Endothelial cell of umbilical vein (primary cell): ENCODE measurements at regions not wholly inside any gene's neighbourhood (a gene's known extent, or its start where the extent isn't known, plus 50 kb on each side); places are given as distances from the start of the nearest gene placed in this dataset.

ENCODE experiments used
- BruUV-seq: library from RNA; stranded (reverse); fragments of 400-500 nt; replicated peaks from 2 replicates; lab custom pipeline; 2021; lab: Mats Ljungman, UMichigan
- CTCF ChIA-PET: fragments of 300-600, 350-600 bp; sonication (Branson Sonifier 250); formaldehyde crosslinking; loops from one replicate; lab custom pipeline; 2021; ENCODE audit warnings: antibody characterized with exemption, inconsistent platforms; lab: Charles Lee
- POLR2A ChIA-PET: fragments of 300-600, 350-600 bp; sonication (Branson Sonifier 250); formaldehyde crosslinking; loops from one replicate; lab custom pipeline; 2021; ENCODE audit warnings: antibody characterized with exemption, inconsistent platforms; lab: Charles Lee
- DNase-seq: peaks from one replicate; pipeline ENCODE4 v3.0.0-alpha.2; 2011; ENCODE audit warnings: low read depth, low spot score
- FAIRE-seq: peaks from 2 replicates; lab custom pipeline; 2011; peaks lifted over from hg19 to GRCh38; lab: Jason Lieb, UNC
- H2AFZ ChIP-seq: 2 replicates; pipeline ENCODE4 v1.6.0; 2012; ENCODE audit warnings: low read depth, low read length, control low read depth, inconsistent platforms
- H3K27ac ChIP-seq: 2 replicates; pipeline ENCODE4 v1.5.1; 2011; ENCODE audit warnings: low read depth, mild to moderate bottlenecking, control low read depth, low read length, moderate library complexity; ENCODE audit not compliant: insufficient read depth
- H3K27me3 ChIP-seq, 2 experiments: 2 replicates each; pipeline versions ENCODE4 v1.6.0 to v1.6.1; 2011; ENCODE audit warnings: low read length in 2 of 2, mixed read lengths in 1 of 2; ENCODE audit not compliant: control insufficient read depth in 2 of 2, insufficient read depth in 2 of 2
- H3K36me3 ChIP-seq, 2 experiments: 2 replicates in 1 of 2; 3 replicates in 1 of 2; pipeline ENCODE4 v1.5.1; 2011; ENCODE audit warnings: low read length in 2 of 2, mild to moderate bottlenecking in 1 of 2, moderate library complexity in 1 of 2; ENCODE audit not compliant: control insufficient read depth in 2 of 2, insufficient read depth in 2 of 2; ENCODE audit errors: extremely low read depth in 1 of 2
- H3K4me1 ChIP-seq: 3 replicates; pipeline ENCODE4 v1.5.1; 2011; ENCODE audit warnings: mild to moderate bottlenecking, low read length; ENCODE audit not compliant: control insufficient read depth, insufficient read depth; ENCODE audit errors: extremely low read depth
- H3K4me2 ChIP-seq: 2 replicates; pipeline ENCODE4 v1.6.1; 2011; ENCODE audit warnings: low read length, control low read depth, mixed read lengths; ENCODE audit not compliant: insufficient read depth
- H3K4me3 ChIP-seq, 3 experiments: fragments of 200-600 bp in 1 of 3; sonication (generic), shearing (Covaris generic) in 1 of 3; replicated peaks in 1 of 3; 2 replicates each; pipeline ENCODE4 v1.5.1; 2011 to 2016; ENCODE audit warnings: control low read depth in 3 of 3, low read length in 3 of 3, mild to moderate bottlenecking in 2 of 3, inconsistent platforms in 1 of 3, low read depth in 1 of 3, moderate library complexity in 1 of 3; ENCODE audit not compliant: insufficient read depth in 1 of 3
- H3K79me2 ChIP-seq: 2 replicates; pipeline ENCODE4 v1.6.0; 2012; ENCODE audit warnings: low read length, inconsistent platforms; ENCODE audit not compliant: control insufficient read depth, insufficient read depth
- H3K9ac ChIP-seq: replicated peaks from 2 replicates; pipeline ENCODE3; 2011; ENCODE audit warnings: low read length, control low read depth; ENCODE audit not compliant: insufficient read depth; ENCODE audit errors: extremely low read depth
- H3K9me1 ChIP-seq: replicated peaks from 3 replicates; pipeline ENCODE4 v1.6.0; 2011; ENCODE audit warnings: mild to moderate bottlenecking, low read length; ENCODE audit not compliant: control insufficient read depth, insufficient read depth; ENCODE audit errors: extremely low read depth
- H3K9me3 ChIP-seq: replicated peaks from 2 replicates; pipeline ENCODE4 v1.5.1; 2012; ENCODE audit warnings: low read length, inconsistent platforms; ENCODE audit not compliant: control insufficient read depth, insufficient read depth
- H4K20me1 ChIP-seq: replicated peaks from 2 replicates; pipeline ENCODE3; 2011; ENCODE audit warnings: mild to moderate bottlenecking, low read length; ENCODE audit not compliant: control insufficient read depth, insufficient read depth; ENCODE audit errors: extremely low read depth
- CTCF ChIP-seq, 2 donors: IDR thresholded peaks; 1 replicate in 1 of 2; 2 replicates in 1 of 2; pipeline ENCODE4 v1.5.1; 2011; ENCODE audit warnings: low read length in 2 of 2, mild to moderate bottlenecking in 2 of 2, moderate library complexity in 2 of 2, control low read depth in 1 of 2, inconsistent platforms in 1 of 2, low read depth in 1 of 2; ENCODE audit not compliant: insufficient read depth in 1 of 2; ENCODE audit errors: extremely low read depth in 1 of 2
- EZH2 ChIP-seq: IDR thresholded peaks from 2 replicates; pipeline ENCODE4 v1.6.1; 2012; ENCODE audit warnings: borderline replicate concordance, low read depth, mild to moderate bottlenecking, moderate library complexity, low read length, inconsistent platforms; ENCODE audit not compliant: severe bottlenecking
- FOS ChIP-seq: IDR thresholded peaks from 2 replicates; pipeline ENCODE4 v1.6.1; 2011; ENCODE audit warnings: mild to moderate bottlenecking, low read length, moderate library complexity, borderline replicate concordance; ENCODE audit not compliant: insufficient read depth
- GATA2 ChIP-seq: IDR thresholded peaks from 2 replicates; pipeline ENCODE4 v1.7.0; 2011; ENCODE audit warnings: low read depth, mild to moderate bottlenecking, moderate library complexity, mixed read lengths, low read length; ENCODE audit not compliant: insufficient read length, insufficient read depth
- JUN ChIP-seq: IDR thresholded peaks from 2 replicates; pipeline ENCODE4 v1.6.1; 2011; ENCODE audit warnings: borderline replicate concordance, low read depth; ENCODE audit not compliant: insufficient read length, insufficient read depth
- MAX ChIP-seq: IDR thresholded peaks from 2 replicates; pipeline ENCODE4 v1.6.1; 2011; ENCODE audit not compliant: insufficient read depth, insufficient read length
- MYC ChIP-seq: IDR thresholded peaks from one replicate; pipeline ENCODE4 v1.6.1; 2011; ENCODE audit warnings: mild to moderate bottlenecking, low read depth, low read length
- POLR2A ChIP-seq: IDR thresholded peaks from 2 replicates; pipeline ENCODE4 v1.6.1; 2012; ENCODE audit warnings: low read depth, mild to moderate bottlenecking, control low read depth, low read length
- POLR2AphosphoS5 ChIP-seq: IDR thresholded peaks from 2 replicates; pipeline ENCODE4 v1.6.1; 2012; ENCODE audit warnings: low read depth, mild to moderate bottlenecking, control low read depth, low read length, moderate library complexity; ENCODE audit not compliant: insufficient read depth
- dilution Hi-C: fragments of 300-500 bp; cut with MboI; formaldehyde crosslinking; loops from one replicate; pipeline ENCODE4 v1.15.0; 2019; ENCODE audit warnings: low sequenced_read_pairs; ENCODE audit not compliant: extremely low pct_ligation_motif_present
- intact Hi-C: fragments of 100-400 bp; cut with micrococcal nuclease; formaldehyde crosslinking; loops from one replicate; pipeline ENCODE4 v1.10.0; 2022

GRCh38 chr3:189395825-189396224 lies 224.1 kb downstream of the TPRG1 start:
- H4K20me1 ChIP-seq, result no peaks in the 10 kb centered on the region
- H3K4me1 ChIP-seq, result no peaks in the 10 kb centered on the region
- H2AFZ ChIP-seq, result no peak overlapping the region
- H3K27me3 ChIP-seq, result no peaks in the 10 kb centered on the region
- H3K9me1 ChIP-seq, result no peaks in the 10 kb centered on the region
- H3K27ac ChIP-seq, result no peak overlapping the region
- H3K36me3 ChIP-seq, result no peaks in the 10 kb centered on the region
- DNase-seq (no peak), FAIRE-seq (no peak)
- H3K9ac ChIP-seq, result no peak overlapping the region
- H3K4me3 ChIP-seq, result no peak overlapping the region
- H3K9me3 ChIP-seq, result no peaks in the 10 kb centered on the region
- TF ChIP-seq JUN (no peak), MYC (no peak), CTCF (IDR thresholded peaks at IDR 0.05; ENCODE audit: extremely low read depth in 1 of 2, insufficient read depth in 1 of 2, low read depth in 1 of 2, low read length in 2 of 2) (no peak), POLR2AphosphoS5 (no peak), EZH2 (no peak), POLR2A (no peak), FOS (no peak), MAX (no peak), GATA2 (no peak)
- intact Hi-C loops (no loop called here), dilution Hi-C loops (no loop called here)
- H3K4me2 ChIP-seq, result no peak overlapping the region
- POLR2A ChIA-PET, result no interaction called here
- BruUV-seq, result no TSS peak
- no peaks in the 10 kb centered on the region for H3K79me2 ChIP-seq
- CTCF ChIA-PET, result no interaction called here
